NCI-H748 (cell line): ENCODE measurements at regions not wholly inside any gene's neighbourhood (a gene's known extent, or its start where the extent isn't known, plus 50 kb on each side); places are given as distances from the start of the nearest gene placed in this dataset.

Experiments used
- DNase-seq: peaks from one replicate; lab custom pipeline; 2025; ENCODE audit not compliant: unreplicated experiment; lab: John Stamatoyannopoulos, UW

DNA sequence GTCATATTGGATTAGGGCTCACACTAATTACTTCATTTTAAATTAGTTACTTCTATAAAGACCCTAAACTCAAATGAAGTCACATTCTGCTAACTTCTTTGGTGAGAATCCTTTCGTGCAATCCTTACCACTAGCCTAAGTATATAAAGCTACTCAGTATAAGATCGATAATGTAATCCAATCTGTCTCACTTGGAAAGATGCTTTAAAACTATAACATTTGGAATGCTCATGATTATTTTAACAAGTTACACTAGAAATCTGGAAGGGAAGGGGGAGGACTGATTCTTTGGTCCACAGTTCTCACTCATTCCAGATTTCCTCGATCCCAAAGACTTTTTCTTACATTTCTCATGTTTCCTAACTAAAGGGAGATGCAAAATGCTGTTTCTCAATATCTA lies 336.4 kb upstream of the SLIT2 start:
- DNase-seq = no peak

DNA sequence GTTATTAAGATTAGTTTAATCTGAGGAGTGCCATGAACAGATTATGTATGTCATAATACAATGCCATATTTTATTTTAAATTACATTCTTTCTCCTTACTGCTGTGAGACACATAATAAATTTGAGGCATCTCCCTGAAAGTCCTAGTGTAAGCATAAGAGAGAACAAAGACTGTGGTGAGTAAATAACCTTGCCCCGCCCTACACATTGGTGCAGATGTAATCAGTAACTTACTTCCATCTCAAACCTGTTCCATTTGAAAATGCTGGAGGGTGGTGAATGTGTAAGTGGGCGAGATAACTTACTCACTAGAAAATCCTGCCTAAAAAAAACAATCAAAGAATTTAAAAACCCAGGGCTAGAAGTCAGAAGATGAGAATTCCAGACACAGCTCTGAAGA lies 338.1 kb upstream of the SLIT2 start:
- no peak for DNase-seq

DNA sequence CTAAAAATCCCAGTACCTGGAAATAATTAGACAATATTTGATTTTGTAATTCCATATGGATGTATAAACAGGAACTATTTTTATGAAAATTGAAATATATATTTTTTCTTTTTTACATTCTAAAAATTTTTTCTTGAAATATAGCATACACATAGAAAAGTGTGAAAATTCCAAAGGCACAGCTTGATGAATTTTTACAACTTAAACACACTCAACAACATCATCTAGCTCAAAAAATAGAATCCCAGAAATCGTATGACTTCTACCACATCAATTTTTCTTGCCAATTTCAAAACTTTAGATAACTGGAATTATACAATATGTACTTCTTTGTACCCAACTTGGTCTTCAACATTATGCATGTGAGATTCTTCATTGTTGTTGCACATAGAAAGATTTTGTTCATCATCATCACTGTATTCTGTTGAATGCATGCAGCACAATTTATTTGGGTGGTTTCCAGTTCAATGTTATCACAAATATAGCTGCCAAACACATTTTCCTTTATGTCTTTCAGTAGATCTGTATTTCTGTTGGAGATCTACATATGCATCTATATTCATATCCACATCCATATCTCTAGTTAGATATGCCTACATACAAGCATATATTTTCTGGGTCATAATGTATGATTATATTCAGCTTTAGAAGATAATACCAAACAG lies 340.7 kb upstream of the SLIT2 start:
- no peak for DNase-seq

DNA sequence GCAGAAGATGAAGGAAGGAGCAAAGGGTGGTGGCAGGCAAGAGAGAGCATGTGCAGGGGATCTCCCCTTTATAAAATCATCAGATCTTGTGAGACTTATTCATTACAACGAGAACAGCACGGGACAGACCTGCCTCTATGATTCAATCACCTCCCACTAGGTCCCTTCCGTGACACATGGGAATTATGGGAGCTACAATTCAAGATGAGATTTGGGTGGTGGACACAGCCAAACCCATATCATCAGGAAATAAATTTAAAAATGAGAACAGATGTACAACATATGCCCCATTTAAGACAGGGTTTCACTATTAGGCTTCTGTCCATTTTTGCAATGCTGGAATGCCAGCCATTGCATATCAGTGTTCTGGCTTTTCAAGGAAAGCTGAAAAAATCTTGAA lies 346.7 kb upstream of the SLIT2 start:
- DNase-seq = no peak

DNA sequence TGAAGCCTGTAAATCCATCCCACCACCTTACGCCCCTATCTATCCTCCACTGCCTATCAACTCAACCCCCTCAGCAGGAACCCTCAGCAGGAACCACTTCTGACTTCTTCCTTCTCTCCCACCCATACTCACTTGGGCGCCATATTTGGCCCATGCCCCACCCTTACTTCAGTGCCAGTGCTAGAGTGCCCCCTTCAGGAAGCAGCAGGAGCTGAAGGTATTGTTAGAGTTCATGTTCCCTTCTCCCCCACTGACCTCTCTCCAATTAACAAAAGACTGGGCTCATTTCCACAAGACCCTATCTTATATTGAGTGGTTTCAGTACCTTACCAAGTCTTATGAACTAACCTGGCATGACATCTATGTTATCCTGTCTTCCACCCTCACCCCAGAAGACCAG lies 363.1 kb upstream of the SLIT2 start:
- no peak for DNase-seq

DNA sequence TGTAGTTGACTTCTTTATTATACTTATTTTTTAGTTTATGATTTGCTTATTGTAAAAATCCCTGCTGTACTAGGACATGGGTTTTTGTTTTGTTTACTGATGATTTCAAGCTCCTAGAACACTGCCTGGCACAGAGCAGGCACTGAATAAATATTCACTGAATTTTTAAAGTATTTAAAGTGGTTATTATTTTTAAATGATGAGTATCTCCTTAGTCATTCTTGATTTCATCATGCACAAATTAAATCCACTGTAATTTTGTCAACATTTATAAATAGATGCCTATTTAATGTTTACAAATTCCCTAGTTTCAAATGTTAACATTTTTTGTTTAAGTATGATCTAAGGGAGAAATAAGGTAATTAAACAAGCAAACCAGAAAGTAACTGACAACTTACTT lies 367.9 kb upstream of the SLIT2 start:
- DNase-seq = no peak

DNA sequence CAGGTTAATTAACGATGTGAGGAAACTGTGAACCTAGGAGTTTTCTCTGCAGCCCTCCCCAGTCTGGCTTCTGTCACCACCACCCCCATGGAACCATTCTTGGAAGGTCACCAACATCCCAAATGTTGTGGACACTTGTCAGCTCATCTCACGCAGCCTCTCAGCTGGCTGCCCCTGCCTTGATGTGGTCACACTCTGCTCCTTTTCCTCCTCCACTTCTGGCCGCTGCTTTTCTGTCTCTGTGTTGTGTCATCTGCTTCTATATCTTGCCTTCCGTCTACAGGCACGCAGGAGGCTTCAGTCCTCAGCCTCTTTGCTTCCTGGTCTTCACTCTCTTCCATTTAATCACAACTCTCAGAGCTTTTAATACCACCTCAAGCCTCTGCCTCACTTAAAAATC lies 371.5 kb upstream of the SLIT2 start:
- DNase-seq = no peak

DNA sequence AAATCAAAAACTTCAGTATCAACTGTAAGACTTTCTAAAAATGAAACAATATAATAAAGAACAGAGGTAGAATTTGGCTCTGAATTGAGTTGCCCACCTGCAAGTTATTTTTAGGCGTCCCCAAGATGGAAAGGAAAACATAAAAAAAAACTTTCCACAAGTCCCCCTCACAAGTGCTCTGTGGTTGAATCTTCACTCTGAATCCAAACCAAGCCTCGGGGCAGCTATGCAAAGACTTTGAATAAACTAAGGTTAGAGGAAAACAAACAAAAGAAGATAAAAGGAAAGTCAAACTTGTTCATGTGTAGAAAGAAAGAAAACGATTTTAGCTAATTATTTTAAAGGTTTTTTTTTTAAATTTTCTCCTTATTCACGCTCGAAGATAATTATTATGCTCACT lies 372.4 kb upstream of the SLIT2 start:
- DNase-seq = no peak

DNA sequence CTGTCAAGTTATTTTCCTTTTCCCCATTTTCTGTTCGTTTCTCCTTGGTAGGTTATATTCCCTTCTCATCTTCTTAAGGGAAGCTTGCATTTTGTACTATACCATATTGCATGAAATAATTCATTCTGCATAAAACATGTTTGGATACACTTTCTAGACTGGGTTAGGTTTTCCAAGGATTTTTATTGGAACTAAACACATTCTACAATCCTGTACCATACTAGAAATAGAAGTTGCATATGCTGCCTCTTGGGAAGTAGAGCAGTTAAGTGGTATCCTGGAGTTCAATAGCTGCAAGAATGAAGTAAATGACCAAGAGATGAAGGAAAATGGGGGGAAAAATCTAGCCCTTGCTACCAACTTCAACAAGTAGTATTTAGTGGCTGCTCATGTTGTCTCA lies 393.7 kb upstream of the SLIT2 start:
- no peak for DNase-seq

DNA sequence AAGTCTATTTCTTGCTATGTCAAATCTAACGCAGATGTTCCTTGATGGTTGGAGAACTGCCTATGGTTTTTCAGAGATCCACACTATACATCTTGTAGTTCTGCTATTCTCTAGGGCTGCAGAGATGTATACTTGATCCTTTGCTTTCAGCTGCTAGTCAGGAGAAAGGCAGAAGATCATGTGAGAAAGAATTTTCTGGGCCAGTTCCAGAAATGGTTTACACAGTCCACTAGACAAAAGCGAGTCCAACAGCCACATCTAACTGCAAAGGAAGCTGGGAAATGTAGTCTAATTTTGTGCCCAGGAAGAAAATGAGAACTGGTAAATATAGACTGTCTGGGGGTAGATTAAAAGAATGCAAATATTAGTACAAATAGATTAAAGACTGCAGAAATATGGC lies 394.3 kb upstream of the SLIT2 start:
- no peak for DNase-seq

DNA sequence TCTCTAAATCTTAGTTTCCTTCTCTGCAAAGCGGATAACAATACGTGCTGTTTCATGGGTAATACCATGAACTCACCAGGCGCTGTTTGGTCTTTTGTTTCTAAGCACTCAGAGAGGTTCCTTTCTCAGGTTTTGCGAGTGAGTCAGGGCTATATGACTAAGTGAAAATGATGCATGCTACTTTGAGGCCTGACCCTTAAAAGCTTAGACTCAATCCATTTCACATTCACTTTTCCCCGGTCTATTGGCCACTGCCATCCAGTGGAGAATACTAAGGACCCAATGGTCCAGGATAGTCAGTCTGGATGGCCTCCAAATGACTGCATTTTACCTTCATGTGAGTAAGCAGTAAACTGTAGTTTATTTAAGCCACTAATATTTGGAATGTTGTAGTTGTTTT lies 400.8 kb upstream of the SLIT2 start:
- DNase-seq = no peak

DNA sequence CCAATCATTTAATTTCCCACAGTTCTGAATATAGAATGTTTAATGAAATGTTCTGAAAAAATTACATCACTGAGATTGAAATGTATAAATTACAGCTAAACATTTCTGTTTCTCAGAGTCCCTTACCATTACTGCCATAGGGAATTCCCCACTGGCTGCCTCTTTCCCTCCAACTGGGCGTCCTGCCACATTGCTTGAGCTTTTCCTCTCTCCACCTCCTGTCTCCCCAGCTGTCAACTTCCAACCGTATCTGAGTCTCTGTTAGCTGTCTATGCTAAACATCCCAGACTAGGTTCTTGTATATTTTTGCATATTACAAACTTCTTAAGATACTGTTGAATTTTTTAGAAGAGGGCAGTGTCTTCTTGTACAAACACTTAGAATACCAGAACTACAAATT lies 407.3 kb upstream of the SLIT2 start:
- DNase-seq = no peak

DNA sequence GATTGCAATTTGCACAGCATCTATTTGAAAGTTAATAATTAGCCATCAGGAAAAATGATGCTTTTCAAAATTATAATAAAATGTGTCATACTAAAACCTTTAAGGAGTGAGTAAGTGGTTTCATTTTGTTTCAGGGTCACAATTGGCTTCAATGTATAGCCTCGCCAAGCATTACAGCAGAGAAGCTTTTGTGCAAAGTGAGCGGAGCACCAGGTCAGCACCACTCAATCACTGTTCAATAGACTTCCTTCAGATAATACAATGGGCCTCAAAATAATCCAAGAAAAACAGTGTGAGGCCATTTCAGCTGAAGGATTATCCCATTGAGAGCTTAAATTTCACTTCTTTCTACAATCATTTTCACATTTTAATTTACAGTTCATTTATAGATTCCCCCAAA lies 409.2 kb upstream of the SLIT2 start:
- no peak for DNase-seq

DNA sequence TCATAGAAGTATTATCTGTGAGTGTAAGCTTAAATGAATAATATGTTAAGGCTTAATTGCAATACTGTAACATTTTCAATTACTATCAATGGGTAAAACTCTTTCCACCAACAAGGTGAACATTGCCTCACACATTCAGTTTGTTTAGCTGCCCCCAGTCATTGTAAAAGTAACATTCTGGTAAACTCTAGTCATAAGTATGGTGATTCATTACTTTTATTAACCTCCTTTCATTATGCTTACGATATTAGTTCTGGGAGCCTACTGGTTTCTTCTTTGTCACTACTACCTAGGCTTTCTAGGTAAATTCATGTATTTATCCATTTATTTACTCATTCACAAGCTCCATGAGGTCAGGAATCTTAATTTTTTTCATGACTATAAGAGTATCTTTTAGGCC lies 412.8 kb upstream of the SLIT2 start:
- DNase-seq = no peak

DNA sequence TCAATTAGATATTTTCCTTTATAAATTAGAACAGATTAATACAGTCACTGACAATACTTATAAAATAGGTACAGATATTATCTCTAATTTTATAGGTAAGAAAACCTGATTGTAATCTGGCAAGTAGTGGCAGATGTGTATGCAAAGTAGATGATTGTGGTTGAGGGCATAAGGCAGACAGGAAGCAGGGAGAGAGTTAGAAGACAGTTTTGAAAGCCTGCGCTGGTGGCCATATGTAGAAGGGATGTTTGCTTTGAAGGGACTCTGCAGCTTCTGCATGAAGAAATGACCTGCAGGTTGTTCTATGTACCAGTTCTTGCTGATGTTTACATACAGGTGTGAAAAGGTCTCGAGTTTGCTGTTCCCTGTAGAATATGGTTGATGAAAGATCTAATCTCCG lies 416.3 kb upstream of the SLIT2 start:
- DNase-seq = no peak

DNA sequence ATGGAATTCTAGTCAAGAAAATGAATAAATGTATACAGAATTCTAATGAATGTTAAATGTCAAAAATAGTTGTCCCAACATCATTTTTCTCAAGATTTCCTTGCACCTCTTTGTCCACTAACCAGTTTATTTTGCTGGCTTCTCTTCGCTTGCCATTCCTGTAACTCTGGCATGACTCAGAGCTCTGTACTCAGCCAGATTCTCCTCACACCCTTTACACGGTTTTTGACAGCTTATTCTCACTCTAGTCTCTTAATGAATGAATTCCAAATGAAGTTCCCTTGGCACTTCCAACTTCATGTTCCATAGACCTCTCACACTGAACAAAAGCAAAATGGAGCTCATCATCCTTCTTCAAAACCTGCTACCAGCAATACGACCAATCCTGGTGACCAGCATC lies 419.3 kb upstream of the SLIT2 start:
- DNase-seq = no peak

DNA sequence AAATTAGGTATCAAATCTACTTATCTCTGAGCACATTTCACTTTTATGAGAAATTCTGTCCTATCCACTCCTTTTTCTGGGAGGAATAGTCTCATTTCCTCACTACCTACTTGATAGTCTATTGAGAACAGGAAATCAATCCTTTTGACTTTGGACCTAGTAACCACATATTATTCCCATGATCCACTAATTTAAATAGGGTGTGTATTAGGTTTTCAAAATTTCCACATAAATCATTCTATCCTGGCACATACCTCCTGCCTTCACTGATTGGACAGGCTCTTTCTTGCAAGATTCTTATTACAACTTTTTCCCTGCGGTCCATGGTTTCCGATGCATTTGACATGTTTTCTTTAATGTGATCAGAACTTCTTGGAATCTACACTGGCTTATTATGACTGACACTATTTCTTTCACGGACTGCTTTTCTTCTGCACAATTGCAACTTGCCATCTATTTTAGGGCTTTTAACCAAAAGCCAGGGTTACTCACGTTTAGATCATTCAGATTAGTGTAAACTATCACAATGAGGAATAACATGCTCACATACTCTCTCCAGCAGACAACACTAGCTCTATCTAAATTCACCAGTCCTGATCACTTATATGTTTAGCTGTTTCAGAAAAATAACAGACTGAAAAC lies 419.9 kb upstream of the SLIT2 start:
- no peak for DNase-seq

DNA sequence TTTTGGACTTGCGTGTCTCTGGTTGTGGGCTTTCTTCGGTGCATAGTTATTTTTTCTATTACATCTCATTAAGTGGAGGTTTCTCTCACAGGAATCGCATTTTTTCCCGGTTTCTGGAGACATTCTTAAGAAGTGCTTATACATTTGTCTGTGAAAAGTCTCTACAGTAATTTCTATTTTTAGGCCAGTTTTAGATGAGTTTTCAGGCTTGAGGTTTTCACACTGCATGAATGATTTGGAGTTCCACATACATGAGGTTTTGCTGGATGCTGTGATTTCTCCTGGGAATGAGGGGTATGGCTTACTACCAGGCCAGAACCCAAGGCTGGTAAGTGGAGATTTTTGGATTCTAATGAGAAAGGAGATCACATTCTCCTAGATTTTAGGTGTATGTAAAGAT lies 422.6 kb upstream of the SLIT2 start:
- no peak for DNase-seq

DNA sequence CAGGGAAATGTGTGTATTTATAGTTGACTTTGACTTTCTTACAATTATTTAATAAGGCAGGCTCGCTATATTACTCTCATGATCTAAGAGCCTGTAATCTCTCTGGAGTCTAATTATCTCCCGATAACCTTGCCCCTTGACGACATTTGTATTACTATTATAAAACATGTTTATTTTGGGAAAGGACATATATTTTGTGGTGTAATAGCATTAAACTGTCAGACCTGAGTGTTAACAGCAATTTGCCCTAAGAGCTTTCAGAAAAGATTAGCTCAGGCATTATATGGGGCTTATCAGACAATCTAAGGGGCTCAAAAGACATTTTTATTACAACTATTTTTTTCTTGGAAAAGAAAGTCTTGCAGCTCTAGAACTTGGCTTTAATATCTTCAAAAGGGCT lies 427.9 kb upstream of the SLIT2 start:
- no peak for DNase-seq

DNA sequence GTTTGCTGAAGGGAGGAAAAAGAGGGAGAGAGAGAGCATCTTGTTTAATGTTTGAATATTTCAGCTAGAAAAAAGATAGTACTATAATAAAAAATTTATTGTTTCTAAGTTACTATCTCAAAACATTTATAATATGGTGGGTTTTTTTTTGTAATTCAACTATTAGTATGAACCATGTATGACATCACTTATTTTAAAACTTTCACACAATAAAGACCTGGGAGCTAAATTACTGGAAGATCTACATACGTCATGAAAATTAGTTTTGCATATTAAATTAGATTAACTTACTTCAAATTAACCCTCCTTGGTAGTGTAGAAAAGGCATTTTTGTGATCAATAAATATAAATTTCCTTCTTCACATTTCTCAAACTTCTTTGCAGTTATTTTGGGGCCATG lies 432.0 kb upstream of the SLIT2 start:
- DNase-seq = no peak

DNA sequence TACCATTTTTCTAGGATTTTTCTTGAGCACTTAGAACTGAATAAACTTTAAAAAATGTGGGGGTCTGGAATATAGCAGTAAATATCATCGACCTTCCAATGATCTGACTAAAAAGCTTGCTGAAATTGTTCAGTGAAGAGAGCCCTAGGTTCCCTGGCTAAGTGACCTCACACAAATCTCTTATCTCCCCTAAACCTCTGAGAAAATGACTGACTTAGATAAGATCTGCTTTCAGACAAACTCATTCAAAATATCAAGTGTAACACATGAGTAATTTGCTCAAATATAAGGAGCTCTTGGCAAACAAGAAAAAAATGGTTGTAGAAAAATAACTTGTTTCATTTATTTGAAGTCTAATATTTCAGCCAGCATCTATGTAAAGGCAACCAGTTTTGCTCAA lies 441.7 kb upstream of the SLIT2 start:
- DNase-seq = no peak

DNA sequence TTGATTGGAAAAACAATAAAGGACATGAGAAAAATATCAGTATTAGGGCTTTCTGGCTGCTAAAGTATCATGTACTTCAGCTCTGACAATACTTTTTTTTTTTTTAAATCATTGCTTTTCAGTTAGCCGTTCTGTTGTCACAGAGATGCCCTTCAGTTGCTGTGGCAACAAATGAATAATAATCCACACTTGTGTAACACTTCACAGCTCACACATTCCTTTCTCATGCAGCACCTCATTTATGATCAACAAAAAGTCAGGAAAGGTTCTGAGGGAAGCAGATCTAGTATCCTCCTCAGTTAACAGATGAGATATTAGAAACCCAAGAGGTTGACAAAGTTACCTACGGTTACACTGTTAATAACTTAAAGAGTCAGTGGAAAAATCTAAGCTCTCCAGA lies 444.2 kb upstream of the SLIT2 start:
- DNase-seq = peak; percentile 1

DNA sequence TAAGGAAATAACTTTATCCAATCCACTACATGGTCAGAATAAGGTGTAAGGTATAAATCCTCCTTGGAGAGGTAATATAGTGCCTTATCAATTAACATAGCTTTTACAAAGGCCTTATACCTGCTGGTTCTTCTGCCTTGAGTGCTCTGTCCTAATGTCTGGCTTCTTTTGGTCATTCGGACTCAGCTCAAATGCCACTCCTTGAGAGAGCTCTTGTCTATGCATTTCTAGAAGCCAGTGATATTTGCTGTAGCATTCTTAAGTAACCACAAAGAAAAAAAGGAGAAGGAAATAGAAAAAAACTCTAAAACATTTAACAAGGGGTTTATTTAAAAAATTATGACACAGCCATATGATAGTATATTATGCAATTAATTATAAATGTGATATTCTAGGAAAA lies 444.8 kb upstream of the SLIT2 start:
- DNase-seq = no peak
